ENCODE measurements at regions not wholly inside any gene's neighbourhood (a gene's known extent, or its start where the extent isn't known, plus 50 kb on each side); places are given as distances from the start of the nearest gene placed in this dataset.

DNA sequence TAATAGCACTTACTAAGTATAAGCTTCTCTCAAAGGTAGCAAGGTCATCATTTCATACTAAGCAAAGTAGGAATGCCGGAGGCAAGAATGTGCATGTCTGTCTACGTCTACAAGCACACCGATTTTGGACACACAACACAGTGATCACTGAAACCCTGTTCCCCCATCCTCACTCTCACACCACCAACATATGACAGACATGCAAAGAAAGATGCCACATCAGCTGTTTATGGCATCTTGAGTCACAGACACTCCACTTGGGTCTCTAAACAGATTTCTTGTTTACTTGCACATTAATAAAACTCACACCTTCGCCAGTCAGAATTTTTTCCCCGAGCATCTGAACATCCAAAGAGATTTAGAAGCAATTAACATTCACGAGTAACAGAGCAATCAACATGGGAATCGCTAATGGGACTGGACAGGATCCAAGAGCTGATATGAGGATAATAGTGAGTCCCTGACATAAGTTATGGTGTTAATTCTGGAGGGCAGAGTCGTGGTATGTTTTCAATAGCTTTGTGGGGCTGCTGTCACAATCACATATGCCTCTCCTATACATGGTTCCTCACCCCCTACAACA is 324.1 kb downstream of the DHX15 start:
- TF ChIP-seq EZH2 (IDR thresholded peaks at IDR 0.05; ENCODE audit: borderline replicate concordance, low read depth, low read length, severe bottlenecking) (no peak), POLR2AphosphoS5 (IDR thresholded peaks at IDR 0.05; ENCODE audit: insufficient read depth, low read depth, low read length) (no peak), POLR2A (IDR thresholded peaks at IDR 0.05; ENCODE audit: low read depth, low read length) (no peak), MYC (IDR thresholded peaks at IDR 0.05; ENCODE audit: low read depth, low read length) (no peak)
- TF ChIP-seq, protein P1, sequence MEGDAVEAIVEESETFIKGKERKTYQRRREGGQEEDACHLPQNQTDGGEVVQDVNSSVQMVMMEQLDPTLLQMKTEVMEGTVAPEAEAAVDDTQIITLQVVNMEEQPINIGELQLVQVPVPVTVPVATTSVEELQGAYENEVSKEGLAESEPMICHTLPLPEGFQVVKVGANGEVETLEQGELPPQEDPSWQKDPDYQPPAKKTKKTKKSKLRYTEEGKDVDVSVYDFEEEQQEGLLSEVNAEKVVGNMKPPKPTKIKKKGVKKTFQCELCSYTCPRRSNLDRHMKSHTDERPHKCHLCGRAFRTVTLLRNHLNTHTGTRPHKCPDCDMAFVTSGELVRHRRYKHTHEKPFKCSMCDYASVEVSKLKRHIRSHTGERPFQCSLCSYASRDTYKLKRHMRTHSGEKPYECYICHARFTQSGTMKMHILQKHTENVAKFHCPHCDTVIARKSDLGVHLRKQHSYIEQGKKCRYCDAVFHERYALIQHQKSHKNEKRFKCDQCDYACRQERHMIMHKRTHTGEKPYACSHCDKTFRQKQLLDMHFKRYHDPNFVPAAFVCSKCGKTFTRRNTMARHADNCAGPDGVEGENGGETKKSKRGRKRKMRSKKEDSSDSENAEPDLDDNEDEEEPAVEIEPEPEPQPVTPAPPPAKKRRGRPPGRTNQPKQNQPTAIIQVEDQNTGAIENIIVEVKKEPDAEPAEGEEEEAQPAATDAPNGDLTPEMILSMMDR (IDR thresholded peaks at IDR 0.05; ENCODE audit: extremely low read depth in 1 of 2, insufficient read depth in 1 of 2, low read depth in 1 of 2, low read length in 2 of 2): no peak

Data from endothelial cell of umbilical vein (primary cell).